ENCODE measurements at regions not wholly inside any gene's neighbourhood (a gene's known extent, or its start where the extent isn't known, plus 50 kb on each side); places are given as distances from the start of the nearest gene placed in this dataset.

DNA sequence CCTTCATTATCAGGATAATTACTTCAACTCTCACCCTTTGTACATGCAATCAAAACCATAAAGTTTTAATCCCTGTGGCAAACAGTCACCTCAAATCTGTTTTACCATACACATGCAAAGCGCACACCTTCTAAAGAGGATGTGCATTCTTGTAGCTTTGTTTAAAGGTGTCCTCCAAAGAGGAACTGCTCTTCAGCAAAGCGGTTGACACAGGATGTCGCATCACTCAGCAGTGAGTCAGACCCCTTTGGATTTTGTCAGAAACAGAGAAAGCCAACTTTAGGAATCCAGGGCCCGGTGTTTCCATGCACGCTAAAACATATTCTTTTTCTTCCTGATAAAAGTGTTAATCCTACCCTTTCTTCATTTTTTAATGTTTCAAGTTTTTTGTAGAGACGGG is 268.3 kb upstream of the ARID1B start:
- Histone ChIP-seq H3K4me3 (no peak overlapping the region), H3K36me3 (no peaks in the 10 kb centered on the region), H3K4me1 (peaks cover 0 to 5% (median 0%) of the 10 kb centered on the region in 12 donors), H3K9me3 (no peaks in the 10 kb centered on the region), H3K27me3 (no peaks in the 10 kb centered on the region), H3K27ac (no peak overlapping the region)
- WGBS, 4 donors: 79 to 86% (median 83%) methylated on average over 6 of the region's 6 CpGs
- no peak for ATAC-seq
- intact Hi-C loops (cut with DNase I): no loop called here
- TF ChIP-seq, protein P1, sequence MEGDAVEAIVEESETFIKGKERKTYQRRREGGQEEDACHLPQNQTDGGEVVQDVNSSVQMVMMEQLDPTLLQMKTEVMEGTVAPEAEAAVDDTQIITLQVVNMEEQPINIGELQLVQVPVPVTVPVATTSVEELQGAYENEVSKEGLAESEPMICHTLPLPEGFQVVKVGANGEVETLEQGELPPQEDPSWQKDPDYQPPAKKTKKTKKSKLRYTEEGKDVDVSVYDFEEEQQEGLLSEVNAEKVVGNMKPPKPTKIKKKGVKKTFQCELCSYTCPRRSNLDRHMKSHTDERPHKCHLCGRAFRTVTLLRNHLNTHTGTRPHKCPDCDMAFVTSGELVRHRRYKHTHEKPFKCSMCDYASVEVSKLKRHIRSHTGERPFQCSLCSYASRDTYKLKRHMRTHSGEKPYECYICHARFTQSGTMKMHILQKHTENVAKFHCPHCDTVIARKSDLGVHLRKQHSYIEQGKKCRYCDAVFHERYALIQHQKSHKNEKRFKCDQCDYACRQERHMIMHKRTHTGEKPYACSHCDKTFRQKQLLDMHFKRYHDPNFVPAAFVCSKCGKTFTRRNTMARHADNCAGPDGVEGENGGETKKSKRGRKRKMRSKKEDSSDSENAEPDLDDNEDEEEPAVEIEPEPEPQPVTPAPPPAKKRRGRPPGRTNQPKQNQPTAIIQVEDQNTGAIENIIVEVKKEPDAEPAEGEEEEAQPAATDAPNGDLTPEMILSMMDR (IDR thresholded peaks at IDR 0.05): no peak
- TF ChIP-seq POLR2A (IDR thresholded peaks at IDR 0.05): no peak
- no peak for DNase-seq

DNA sequence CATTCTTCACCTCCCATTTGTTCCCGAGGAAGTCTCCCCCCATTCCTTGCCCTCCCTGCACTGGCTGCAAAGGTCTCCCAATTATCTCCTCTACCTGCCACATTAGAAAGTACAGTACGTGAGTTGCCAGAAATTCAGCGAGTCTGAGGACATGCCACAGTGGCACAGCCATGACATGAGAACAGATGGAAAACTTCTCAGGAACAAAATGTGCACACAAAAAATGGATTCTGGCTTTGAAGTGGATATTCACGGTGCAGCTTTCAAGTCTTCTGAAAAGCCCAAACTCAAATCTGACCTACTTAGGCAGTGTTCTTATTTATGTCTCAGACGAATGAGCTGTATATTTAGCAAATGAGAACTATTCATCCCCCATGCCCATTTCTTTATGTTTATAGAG is 269.1 kb upstream of the ARID1B start:
- no peak for ATAC-seq
- WGBS, 4 donors: 66 to 77% (median 76%) methylated on average over 5 of the region's 5 CpGs
- intact Hi-C loops (cut with DNase I): no loop called here
- Histone ChIP-seq H3K4me3 (no peak overlapping the region), H3K36me3 (no peaks in the 10 kb centered on the region), H3K27me3 (no peaks in the 10 kb centered on the region), H3K27ac (no peak overlapping the region), H3K4me1 (no peaks in the 10 kb centered on the region), H3K9me3 (no peaks in the 10 kb centered on the region)
- no peak for TF ChIP-seq POLR2A (IDR thresholded peaks at IDR 0.05)
- TF ChIP-seq, protein P1 (IDR thresholded peaks at IDR 0.05): no peak
- no peak for DNase-seq

DNA sequence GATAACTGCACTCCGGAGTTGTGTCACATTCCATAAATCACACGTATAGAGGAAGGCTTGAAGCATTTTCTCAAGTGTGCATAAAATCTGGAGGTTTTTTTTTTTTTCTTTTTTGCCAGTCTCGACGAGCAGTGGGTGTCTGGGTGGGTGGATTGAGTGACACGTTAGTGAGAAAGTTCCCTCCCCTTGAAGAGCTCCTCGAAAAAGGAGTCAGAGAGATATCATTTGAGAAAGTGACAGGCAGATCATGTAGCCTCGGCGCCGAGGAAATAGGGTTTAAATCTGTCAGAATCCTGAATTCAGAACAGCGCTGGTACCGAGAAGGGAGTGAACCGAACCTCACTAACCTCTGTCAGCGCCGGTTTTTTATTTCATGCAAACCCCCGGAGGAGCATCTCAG is 269.5 kb upstream of the ARID1B start:
- TF ChIP-seq POLR2A (IDR thresholded peaks at IDR 0.05): no peak
- TF ChIP-seq, protein P1 (IDR thresholded peaks at IDR 0.05): no peak
- no peaks in the 10 kb centered on the region for H3K27me3 ChIP-seq
- H3K4me1 ChIP-seq: no peaks in the 10 kb centered on the region
- ATAC-seq (no peak), DNase-seq (no peak)
- intact Hi-C loops (cut with DNase I): no loop called here
- no peaks in the 10 kb centered on the region for H3K36me3 ChIP-seq
- no peak overlapping the region for H3K4me3 ChIP-seq
- no peak overlapping the region for H3K27ac ChIP-seq
- WGBS, 4 donors: 67 to 75% (median 71%) methylated on average over 15 of the region's 15 CpGs
- no peaks in the 10 kb centered on the region for H3K9me3 ChIP-seq

DNA sequence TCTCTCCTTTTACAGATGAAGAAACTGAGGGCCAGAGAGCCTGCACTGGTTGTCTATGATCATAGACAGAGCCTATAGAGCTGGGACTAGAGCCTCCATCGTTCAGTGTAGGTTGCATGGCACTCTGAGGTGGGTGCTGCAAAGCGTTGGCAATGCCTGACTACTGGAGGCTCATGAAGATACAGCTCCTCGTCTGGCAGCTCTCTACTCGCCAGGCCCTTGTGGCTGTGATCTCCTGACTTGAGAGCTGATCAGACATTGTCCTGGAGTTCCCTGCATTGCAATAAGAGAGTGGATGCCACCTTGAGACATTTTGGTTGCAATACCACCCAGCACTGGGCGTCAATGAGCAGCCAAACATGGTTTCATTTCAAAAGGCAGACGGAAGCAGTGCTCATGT is 270.1 kb upstream of the ARID1B start:
- H3K27me3 ChIP-seq: no peaks in the 10 kb centered on the region
- H3K36me3 ChIP-seq: no peaks in the 10 kb centered on the region
- WGBS, 4 donors: 54 to 73% (median 70%) methylated on average over 6 of the region's 6 CpGs
- no peaks in the 10 kb centered on the region for H3K9me3 ChIP-seq
- ATAC-seq (no peak), DNase-seq (no peak)
- intact Hi-C loops (cut with DNase I): no loop called here
- TF ChIP-seq POLR2A (IDR thresholded peaks at IDR 0.05): no peak
- TF ChIP-seq, protein P1 (IDR thresholded peaks at IDR 0.05): no peak
- no peak overlapping the region for H3K4me3 ChIP-seq
- H3K27ac ChIP-seq: no peak overlapping the region
- H3K4me1 ChIP-seq: no peaks in the 10 kb centered on the region
